ENCODE measurements at regions not wholly inside any gene's neighbourhood (a gene's known extent, or its start where the extent isn't known, plus 50 kb on each side); places are given as distances from the start of the nearest gene placed in this dataset.

DNA sequence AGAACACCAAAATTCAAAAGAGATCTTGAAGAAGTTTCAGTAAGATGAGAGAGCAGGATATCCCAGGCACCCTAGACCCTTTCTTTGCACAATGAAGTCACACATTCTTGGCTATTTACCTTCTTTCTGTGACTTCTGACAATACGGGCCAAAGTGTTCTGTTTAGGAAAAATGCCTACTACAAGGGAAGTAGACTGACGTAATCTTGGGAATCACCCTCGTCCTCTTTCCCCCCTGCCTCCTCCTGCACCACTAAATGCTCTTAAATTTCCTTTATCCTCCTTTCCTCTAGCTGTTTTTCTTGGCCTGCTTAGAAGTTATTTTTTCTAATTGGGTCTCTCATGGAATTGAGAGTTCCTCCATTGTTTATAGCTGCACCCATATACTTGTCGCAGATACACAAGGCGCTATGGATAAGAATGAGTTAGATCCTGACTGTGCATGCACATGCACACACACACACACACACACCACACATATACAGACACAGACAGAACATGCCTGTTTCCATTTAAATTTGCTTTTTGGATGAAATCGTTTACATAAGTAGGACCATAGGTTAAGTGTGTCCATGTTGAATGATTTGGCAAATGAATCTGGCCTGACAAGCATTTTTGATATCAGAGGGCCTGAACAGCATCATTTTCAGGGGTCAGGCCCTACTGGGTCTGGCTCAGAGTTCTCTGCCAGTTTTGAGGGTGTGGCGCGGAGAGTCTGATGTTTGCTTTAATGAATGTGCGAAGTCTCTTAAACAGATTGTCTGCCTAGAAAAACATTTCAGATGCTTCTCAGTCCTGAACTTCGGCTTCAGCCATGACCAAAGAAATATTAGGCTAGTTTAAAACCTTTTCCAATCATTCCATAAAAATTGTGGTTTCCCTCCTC is 131.9 kb upstream of the NT5C1B start:
- TF ChIP-seq, protein P1, sequence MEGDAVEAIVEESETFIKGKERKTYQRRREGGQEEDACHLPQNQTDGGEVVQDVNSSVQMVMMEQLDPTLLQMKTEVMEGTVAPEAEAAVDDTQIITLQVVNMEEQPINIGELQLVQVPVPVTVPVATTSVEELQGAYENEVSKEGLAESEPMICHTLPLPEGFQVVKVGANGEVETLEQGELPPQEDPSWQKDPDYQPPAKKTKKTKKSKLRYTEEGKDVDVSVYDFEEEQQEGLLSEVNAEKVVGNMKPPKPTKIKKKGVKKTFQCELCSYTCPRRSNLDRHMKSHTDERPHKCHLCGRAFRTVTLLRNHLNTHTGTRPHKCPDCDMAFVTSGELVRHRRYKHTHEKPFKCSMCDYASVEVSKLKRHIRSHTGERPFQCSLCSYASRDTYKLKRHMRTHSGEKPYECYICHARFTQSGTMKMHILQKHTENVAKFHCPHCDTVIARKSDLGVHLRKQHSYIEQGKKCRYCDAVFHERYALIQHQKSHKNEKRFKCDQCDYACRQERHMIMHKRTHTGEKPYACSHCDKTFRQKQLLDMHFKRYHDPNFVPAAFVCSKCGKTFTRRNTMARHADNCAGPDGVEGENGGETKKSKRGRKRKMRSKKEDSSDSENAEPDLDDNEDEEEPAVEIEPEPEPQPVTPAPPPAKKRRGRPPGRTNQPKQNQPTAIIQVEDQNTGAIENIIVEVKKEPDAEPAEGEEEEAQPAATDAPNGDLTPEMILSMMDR (IDR thresholded peaks at IDR 0.05), result no peak
- TF ChIP-seq EP300 (IDR thresholded peaks at IDR 0.05; ENCODE audit: low read depth) (no peak), POLR2AphosphoS5 (IDR thresholded peaks at IDR 0.05) (no peak), POLR2A (IDR thresholded peaks at IDR 0.05) (no peak)
